HPDE6-E6E7 (cell line): ENCODE measurements at regions not wholly inside any gene's neighbourhood (a gene's known extent, or its start where the extent isn't known, plus 50 kb on each side); places are given as distances from the start of the nearest gene placed in this dataset.
"Not testable (repeated sequence)": the region's sequence is repeated elsewhere in the genome, so short reads cannot be mapped to it uniquely, and the experiment has no call there.

Experiments used
- DNase-seq: peaks from one replicate; pipeline ENCODE4 v3.0.0; 2011; ENCODE audit warnings: missing footprints; ENCODE audit errors: extremely low spot score

GRCh38 chr1:234960722-234961455 is 167.7 kb downstream of the TOMM20 start:
- DNase-seq = no peak

GRCh38 chr1:234958706-234959657 is 169.7 kb downstream of the TOMM20 start:
- no peak for DNase-seq

GRCh38 chr1:234958066-234958705 is 170.5 kb downstream of the TOMM20 start:
- no peak for DNase-seq

- DNase-seq = peak; percentile 58
Measured at GRCh38 chr1:234957330-234958065, 171.1 kb downstream of the TOMM20 start.

- DNase-seq = no peak
Measured at GRCh38 chr1:234956821-234957329, 171.8 kb downstream of the TOMM20 start.

- DNase-seq = no peak
Measured at GRCh38 chr1:234955107-234955731, 173.4 kb downstream of the TOMM20 start.

- DNase-seq = no peak
Measured at GRCh38 chr1:234954613-234955012, 174.0 kb downstream of the TOMM20 start.

GRCh38 chr1:234953655-234954405 is 174.8 kb downstream of the TOMM20 start:
- no peak for DNase-seq

GRCh38 chr1:234950598-234950997 is 178.0 kb downstream of the TOMM20 start:
- DNase-seq = no peak

GRCh38 chr1:234949528-234949927 is 179.1 kb downstream of the TOMM20 start:
- not testable (repeated sequence) for DNase-seq

- DNase-seq = no peak
Measured at GRCh38 chr1:234944439-234945344, 183.9 kb downstream of the TOMM20 start.

GRCh38 chr1:234943836-234944402 is 184.7 kb downstream of the TOMM20 start:
- DNase-seq = no peak

- no peak for DNase-seq
Measured at GRCh38 chr1:234942879-234943506, 185.6 kb downstream of the TOMM20 start.

- no peak for DNase-seq
Measured at GRCh38 chr1:234942012-234942332, 186.7 kb downstream of the TOMM20 start.

- DNase-seq = no peak
Measured at GRCh38 chr1:234941321-234942011, 187.2 kb downstream of the TOMM20 start.

GRCh38 chr1:234940841-234941240 is 187.8 kb downstream of the TOMM20 start:
- no peak for DNase-seq

- DNase-seq = no peak
Measured at GRCh38 chr1:234938924-234939323, 189.7 kb downstream of the TOMM20 start.

GRCh38 chr1:234938135-234938534 is 190.5 kb downstream of the TOMM20 start:
- DNase-seq = no peak
